Suppressor macrophage treated with lipopolysaccharide for 4 hours (primary cell): ENCODE measurements at regions not wholly inside any gene's neighbourhood (a gene's known extent, or its start where the extent isn't known, plus 50 kb on each side); places are given as distances from the start of the nearest gene placed in this dataset.

Experiments used
- DNase-seq: peaks from one replicate; pipeline ENCODE4 v3.0.0-alpha.2; 2020

GRCh38 chr1:185497177-185497576 is 180.1 kb upstream of the IVNS1ABP start:
- no peak for DNase-seq

GRCh38 chr1:185495898-185496297 is 178.9 kb upstream of the IVNS1ABP start:
- no peak for DNase-seq

- DNase-seq: peak; percentile 45
These were observed 178.0 kb upstream of the IVNS1ABP start for GRCh38 chr1:185495007-185495406.

GRCh38 chr1:185492089-185492825 is 175.2 kb upstream of the IVNS1ABP start:
- DNase-seq: no peak

- DNase-seq: no peak
These were observed 174.6 kb upstream of the IVNS1ABP start for GRCh38 chr1:185491604-185492003.

- no peak for DNase-seq
These were observed 173.9 kb upstream of the IVNS1ABP start for GRCh38 chr1:185490924-185491323.

- no peak for DNase-seq
These were observed 172.4 kb upstream of the IVNS1ABP start for GRCh38 chr1:185489406-185489805.

GRCh38 chr1:185488808-185489207 is 171.8 kb upstream of the IVNS1ABP start:
- no peak for DNase-seq

GRCh38 chr1:185487936-185488335 is 170.9 kb upstream of the IVNS1ABP start:
- peak; percentile 22 for DNase-seq

- DNase-seq: no peak
These were observed 170.0 kb upstream of the IVNS1ABP start for GRCh38 chr1:185487026-185487425.

- no peak for DNase-seq
These were observed 169.3 kb upstream of the IVNS1ABP start for GRCh38 chr1:185486346-185486745.

- DNase-seq: peak; percentile 89
These were observed 166.8 kb upstream of the IVNS1ABP start for GRCh38 chr1:185483664-185484450.

- no peak for DNase-seq
These were observed 166.2 kb upstream of the IVNS1ABP start for GRCh38 chr1:185483217-185483616.

GRCh38 chr1:185480545-185480944 is 163.5 kb upstream of the IVNS1ABP start:
- no peak for DNase-seq

- DNase-seq: no peak
These were observed 162.8 kb upstream of the IVNS1ABP start for GRCh38 chr1:185479796-185480195.

GRCh38 chr1:185478877-185479276 is 161.8 kb upstream of the IVNS1ABP start:
- DNase-seq: no peak

- DNase-seq: peak; percentile 19
These were observed 160.9 kb upstream of the IVNS1ABP start for GRCh38 chr1:185477638-185478580.

GRCh38 chr1:185474440-185475149 is 157.6 kb upstream of the IVNS1ABP start:
- no peak for DNase-seq

- DNase-seq: no peak
These were observed 156.1 kb upstream of the IVNS1ABP start for GRCh38 chr1:185473186-185473585.

- DNase-seq: no peak
These were observed 151.6 kb upstream of the IVNS1ABP start for GRCh38 chr1:185468626-185469025.

GRCh38 chr1:185467122-185467521 is 150.1 kb upstream of the IVNS1ABP start:
- no peak for DNase-seq

- DNase-seq: no peak
These were observed 147.7 kb upstream of the IVNS1ABP start for GRCh38 chr1:185464777-185465176.
